Stomach (tissue), 8 donors: ENCODE measurements at regions not wholly inside any gene's neighbourhood (a gene's known extent, or its start where the extent isn't known, plus 50 kb on each side); places are given as distances from the start of the nearest gene placed in this dataset.
"Not testable (repeated sequence)": the region's sequence is repeated elsewhere in the genome, so short reads cannot be mapped to it uniquely, and the experiment has no call there.

Experiments
- DNase-seq, 2 donors: peaks; one replicate each; pipeline versions ENCODE4 v3.0.0 to v3.0.0-alpha.2; 2013 to 2019
- H3K27ac ChIP-seq, 5 donors: fragments of 200-600 bp in 4 of 5; sonication (generic) in 4 of 5; one replicate each; pipeline ENCODE4 v1.5.1; 2013 to 2019; ENCODE audit warnings: mild to moderate bottlenecking in 1 of 5, moderate library complexity in 1 of 5
- H3K27me3 ChIP-seq, 3 donors: fragments of 200-600 bp; sonication (generic); one replicate each; pipeline ENCODE4 v1.5.1; 2017 to 2019; ENCODE audit warnings: mixed run types in 1 of 3
- H3K36me3 ChIP-seq, 4 donors: fragments of 200-600 bp; sonication (generic); 1 replicate in 3 of 4; 2 replicates in 1 of 4; pipeline ENCODE4 v1.5.1; 2016 to 2019
- H3K4me1 ChIP-seq, 4 donors: fragments of 200-600 bp; sonication (generic); one replicate each; pipeline ENCODE4 v1.5.1; 2016 to 2019
- H3K4me3 ChIP-seq, 4 donors: fragments of 200-600 bp; sonication (generic) in 3 of 4; one replicate each; pipeline ENCODE4 v1.5.1; 2016 to 2019; ENCODE audit warnings: mild to moderate bottlenecking in 1 of 4
- H3K9me3 ChIP-seq, 4 donors: fragments of 200-600 bp; sonication (generic); one replicate each; pipeline ENCODE4 v1.5.1; 2016 to 2019
- CTCF ChIP-seq, 7 experiments: fragments of 450-650 bp in 4 of 7; fragments of 200-600 bp in 3 of 7; sonication (generic) in 3 of 7; IDR thresholded peaks; one replicate each; pipeline ENCODE4 v1.5.1; 2016 to 2019; ENCODE audit warnings: antibody characterized with exemption in 7 of 7, control low read depth in 2 of 7, mild to moderate bottlenecking in 1 of 7
- EP300 ChIP-seq: sonication (generic); formaldehyde crosslinking; IDR thresholded peaks from one replicate; pipeline ENCODE4 v1.6.1; 2017; ENCODE audit warnings: antibody characterized with exemption
- POLR2A ChIP-seq, 4 donors: fragments of 450-650 bp; IDR thresholded peaks; one replicate each; pipeline ENCODE4 v1.6.1; 2016; ENCODE audit warnings: antibody characterized with exemption in 4 of 4, control low read depth in 2 of 4, mild to moderate bottlenecking in 1 of 4, moderate library complexity in 1 of 4
- POLR2AphosphoS5 ChIP-seq, 3 donors: sonication (generic); formaldehyde crosslinking; IDR thresholded peaks; one replicate each; pipeline ENCODE4 v1.6.1; 2016; ENCODE audit warnings: antibody characterized with exemption in 3 of 3
- WGBS, 5 donors: extraction: QIAGEN DNeasy Blood & Tissue Kit in 3 of 5; methylation state at CpG; one replicate each; pipeline versions ENCODE4 v1.1.5 to v1.1.7; 2013 to 2018; 5-methylcytosine and 5-hydroxymethylcytosine counted together
- intact Hi-C: fragments of 100-400 bp; cut with DNase I; formaldehyde crosslinking; loops from one replicate; pipeline ENCODE4 v1.15.1; 2023; ENCODE audit warnings: low total_unique reads
- donor health status: healthy with polysubstance abuse.
- donor health status: Bipolar disorder and iron deficiency.
- donor health status: healthy.

- TF ChIP-seq EP300 (no peak), POLR2A (IDR thresholded peaks at IDR 0.05) (no peak), CTCF (IDR thresholded peaks at IDR 0.05) (no peak), POLR2AphosphoS5 (IDR thresholded peaks at IDR 0.05) (no peak)
- 3 to 31% (median 13%) methylated on average over 1 of the region's 1 CpG for WGBS, 5 donors
- no peak overlapping the region for H3K27ac ChIP-seq
- H3K27me3 ChIP-seq, result no peaks in the 10 kb centered on the region
- no peak overlapping the region for H3K4me3 ChIP-seq
- no peaks in the 10 kb centered on the region for H3K36me3 ChIP-seq
- H3K9me3 ChIP-seq, result no peaks in the 10 kb centered on the region
- intact Hi-C loops, result no loop called here
- DNase-seq, result peak; percentile 27 to 66
- H3K4me1 ChIP-seq, result no peaks in the 10 kb centered on the region
Observed at GRCh38 chr1:98119796-98120195, 199.0 kb upstream of the DPYD start.

GRCh38 chr1:98113811-98114210, 193.0 kb upstream of the DPYD start:
- no peak overlapping the region for H3K4me3 ChIP-seq
- no peak for TF ChIP-seq EP300
- whole genome bisulfite sequencing, 5 donors, result 70 to 89% (median 78%) methylated on average over 1 of the region's 1 CpG
- no peak overlapping the region for H3K27ac ChIP-seq
- intact Hi-C loops, result no loop called here
- no peaks in the 10 kb centered on the region for H3K4me1 ChIP-seq
- no peak for DNase-seq
- H3K36me3 ChIP-seq, result no peaks in the 10 kb centered on the region
- H3K27me3 ChIP-seq, result no peaks in the 10 kb centered on the region
- H3K9me3 ChIP-seq, result no peaks in the 10 kb centered on the region

- no peak overlapping the region for H3K27ac ChIP-seq
Observed at GRCh38 chr1:98112626-98113025, 191.8 kb upstream of the DPYD start.

GRCh38 chr1:98110674-98111073, 189.8 kb upstream of the DPYD start:
- Histone ChIP-seq H3K4me1 (no peaks in the 10 kb centered on the region), H3K36me3 (no peaks in the 10 kb centered on the region), H3K9me3 (peaks cover 4 to 19% (median 14%) of the 10 kb centered on the region in 4 donors), H3K4me3 (no peak overlapping the region), H3K27ac (no peak overlapping the region), H3K27me3 (no peaks in the 10 kb centered on the region)
- no peak for DNase-seq
- TF ChIP-seq CTCF (IDR thresholded peaks at IDR 0.05) (no peak), EP300 (no peak), POLR2A (IDR thresholded peaks at IDR 0.05) (no peak), POLR2AphosphoS5 (IDR thresholded peaks at IDR 0.05) (no peak)
- intact Hi-C loops, result no loop called here

More at GRCh38 chr1:98112626-98113025, 191.8 kb upstream of the DPYD start:
- H3K36me3 ChIP-seq, result no peaks in the 10 kb centered on the region
- peaks cover 4 to 8% (median 7%) of the 10 kb centered on the region in 4 donors for H3K9me3 ChIP-seq
- H3K4me3 ChIP-seq, result no peak overlapping the region
- intact Hi-C loops, result no loop called here
- H3K4me1 ChIP-seq, result no peaks in the 10 kb centered on the region
- 85 to 98% (median 90%) methylated on average over 2 of the region's 2 CpGs for WGBS, 5 donors
- H3K27me3 ChIP-seq, result no peaks in the 10 kb centered on the region
- no peak for DNase-seq
- TF ChIP-seq POLR2A (IDR thresholded peaks at IDR 0.05), result no peak
- no peak for TF ChIP-seq EP300
- no peak for TF ChIP-seq POLR2AphosphoS5 (IDR thresholded peaks at IDR 0.05)
- TF ChIP-seq CTCF (IDR thresholded peaks at IDR 0.05), result no peak

- DNase-seq, H3K27ac ChIP-seq, H3K4me1 ChIP-seq, H3K36me3 ChIP-seq, intact Hi-C loops, H3K27me3 ChIP-seq, H3K4me3 ChIP-seq: not testable (repeated sequence)
- 36 to 95% (median 88%) methylated on average over 1 of the region's 1 CpG for WGBS, 5 donors
- H3K9me3 ChIP-seq, result peaks cover 4 to 19% (median 14%) of the 10 kb centered on the region in 4 donors
Observed at GRCh38 chr1:98108378-98108777, 187.5 kb upstream of the DPYD start.
